OCI-LY7 (cell line): ENCODE measurements at regions not wholly inside any gene's neighbourhood (a gene's known extent, or its start where the extent isn't known, plus 50 kb on each side); places are given as distances from the start of the nearest gene placed in this dataset.
"Not testable (repeated sequence)": the region's sequence is repeated elsewhere in the genome, so short reads cannot be mapped to it uniquely, and the experiment has no call there.

Experiments
- BruUV-seq: library from RNA; stranded (reverse); fragments of 400-500 nt; replicated peaks from 2 replicates; lab custom pipeline; 2021; lab: Mats Ljungman, UMichigan
- CTCF ChIA-PET: fragments of 300-600 bp; sonication (Branson Sonifier 250); formaldehyde crosslinking; loops from one replicate; lab custom pipeline; 2022; ENCODE audit warnings: antibody characterized with exemption; ENCODE audit not compliant: unreplicated experiment; lab: Charles Lee
- POLR2A ChIA-PET: fragments of 300-600 bp; sonication (Branson Sonifier 250); formaldehyde crosslinking; loops from one replicate; lab custom pipeline; 2022; ENCODE audit warnings: antibody characterized with exemption; lab: Charles Lee
- DNase-seq: peaks from one replicate; pipeline ENCODE4 v3.0.0-alpha.2; 2015; ENCODE audit warnings: low spot score
- H2AFZ ChIP-seq: fragments of 200-600 bp; sonication (generic), shearing (Covaris generic); 2 replicates; pipeline ENCODE4 v1.6.1; 2014; ENCODE audit warnings: mild to moderate bottlenecking, antibody characterized with exemption, low read length, moderate library complexity
- H3K27ac ChIP-seq: fragments of 200-600 bp; sonication (generic); 2 replicates; pipeline ENCODE4 v1.5.1; 2014; ENCODE audit warnings: mixed run types, low read depth, mild to moderate bottlenecking, moderate library complexity, low read length, inconsistent platforms; ENCODE audit not compliant: poor library complexity, severe bottlenecking
- H3K36me3 ChIP-seq: fragments of 200-600 bp; sonication (generic); 2 replicates; pipeline ENCODE4 v1.6.1; 2014; ENCODE audit warnings: mild to moderate bottlenecking, antibody characterized with exemption, low read length, moderate library complexity, mixed read lengths; ENCODE audit not compliant: insufficient read depth
- H3K4me1 ChIP-seq: fragments of 200-600 bp; sonication (generic); 2 replicates; pipeline ENCODE4 v1.5.1; 2014; ENCODE audit warnings: mild to moderate bottlenecking, low read length; ENCODE audit not compliant: insufficient read depth, poor library complexity, severe bottlenecking
- H3K4me2 ChIP-seq: fragments of 200-600 bp; sonication (generic); 2 replicates; pipeline ENCODE4 v1.6.1; 2014; ENCODE audit warnings: mild to moderate bottlenecking, low read length
- H3K4me3 ChIP-seq: fragments of 200-600 bp; sonication (generic); 2 replicates; pipeline ENCODE4 v1.5.1; 2014; ENCODE audit warnings: mild to moderate bottlenecking, low read depth, low read length; ENCODE audit not compliant: poor library complexity, severe bottlenecking
- H3K79me2 ChIP-seq: fragments of 200-600 bp; sonication (generic); 2 replicates; pipeline ENCODE4 v1.6.1; 2016; ENCODE audit warnings: low read depth, mild to moderate bottlenecking, low read length, moderate library complexity, mixed read lengths; ENCODE audit not compliant: insufficient read depth
- H3K9me2 ChIP-seq: fragments of 200-600 bp; sonication (generic); 2 replicates; pipeline ENCODE4 v1.6.1; 2016; ENCODE audit warnings: mild to moderate bottlenecking, low read length, mixed read lengths; ENCODE audit not compliant: insufficient read depth
- H3K9me3 ChIP-seq: fragments of 200-600 bp; sonication (generic); 2 replicates; pipeline ENCODE4 v1.6.1; 2014; ENCODE audit warnings: mild to moderate bottlenecking, mixed run types, low read length, mixed read lengths
- H4K20me1 ChIP-seq: fragments of 200-600 bp; sonication (generic); 2 replicates; pipeline ENCODE4 v1.6.1; 2014; ENCODE audit warnings: mild to moderate bottlenecking, antibody characterized with exemption, low read length, moderate library complexity, mixed read lengths; ENCODE audit not compliant: insufficient read depth
- CTCF ChIP-seq: fragments of 200-600 bp; sonication (generic); conservative IDR thresholded peaks from 2 replicates; pipeline ENCODE4 v1.5.1; 2014; ENCODE audit warnings: mild to moderate bottlenecking, antibody characterized with exemption, low read length, moderate library complexity, mixed read lengths
- EZH2phosphoT487 ChIP-seq: fragments of 200-600 bp; sonication (generic); IDR thresholded peaks from 2 replicates; pipeline ENCODE4 v1.6.1; 2018; ENCODE audit warnings: low read depth, borderline replicate concordance, mild to moderate bottlenecking, mixed run types, antibody characterized with exemption, low read length, moderate library complexity, mixed read lengths
- intact Hi-C: fragments of 100-400 bp; cut with micrococcal nuclease; formaldehyde crosslinking; loops from one replicate; pipeline ENCODE4 v1.10.0; 2022; ENCODE audit not compliant: unreplicated experiment

- TF ChIP-seq CTCF, result no peak
- TF ChIP-seq EZH2phosphoT487, result no peak
- intact Hi-C loops, result no loop called here
- Histone ChIP-seq H2AFZ (no peak overlapping the region), H3K36me3 (no peaks in the 10 kb centered on the region), H3K9me2 (no peaks in the 10 kb centered on the region), H3K4me3 (no peak overlapping the region), H4K20me1 (no peaks in the 10 kb centered on the region), H3K4me2 (no peak overlapping the region), H3K27ac (no peak overlapping the region), H3K9me3 (no peaks in the 10 kb centered on the region), H3K4me1 (no peaks in the 10 kb centered on the region), H3K79me2 (no peaks in the 10 kb centered on the region)
- ChIA-PET POLR2A (no interaction called here), CTCF (no interaction called here)
- no peak for DNase-seq
- no TSS peak for BruUV-seq
Observed at GRCh38 chr5:176144508-176144907, 93.7 kb upstream of the SIMC1 start.

GRCh38 chr5:176149948-176150347 lies 88.3 kb upstream of the SIMC1 start:
- H3K4me2 ChIP-seq, H3K9me3 ChIP-seq, DNase-seq, H3K36me3 ChIP-seq, H3K4me1 ChIP-seq, H3K27ac ChIP-seq, H2AFZ ChIP-seq, BruUV-seq, intact Hi-C loops, H4K20me1 ChIP-seq, H3K4me3 ChIP-seq, H3K9me2 ChIP-seq, CTCF ChIA-PET, H3K79me2 ChIP-seq: not testable (repeated sequence)
- POLR2A ChIA-PET, result interaction anchor here (0.7 kb wide), 1 partner anchor 1439 kb away, joined by 5 read pairs; no protein-coding TSS in a partner anchor

GRCh38 chr5:176151281-176151680 lies 86.9 kb upstream of the SIMC1 start:
- TF ChIP-seq CTCF (no peak), EZH2phosphoT487 (no peak)
- no peak for DNase-seq
- H3K4me3 ChIP-seq, result no peak overlapping the region
- BruUV-seq, result no TSS peak
- no peak overlapping the region for H3K27ac ChIP-seq
- ChIA-PET POLR2A (no interaction called here), CTCF (no interaction called here)
- H3K9me3 ChIP-seq, result no peaks in the 10 kb centered on the region
- H3K4me1 ChIP-seq, result no peaks in the 10 kb centered on the region
- H3K4me2 ChIP-seq, result no peak overlapping the region
- H3K36me3 ChIP-seq, result no peaks in the 10 kb centered on the region
- no peaks in the 10 kb centered on the region for H3K79me2 ChIP-seq
- H4K20me1 ChIP-seq, result no peaks in the 10 kb centered on the region
- intact Hi-C loops, result no loop called here
- no peaks in the 10 kb centered on the region for H3K9me2 ChIP-seq
- H2AFZ ChIP-seq, result no peak overlapping the region
